ENCODE measurements at regions not wholly inside any gene's neighbourhood (a gene's known extent, or its start where the extent isn't known, plus 50 kb on each side); places are given as distances from the start of the nearest gene placed in this dataset.

DNA sequence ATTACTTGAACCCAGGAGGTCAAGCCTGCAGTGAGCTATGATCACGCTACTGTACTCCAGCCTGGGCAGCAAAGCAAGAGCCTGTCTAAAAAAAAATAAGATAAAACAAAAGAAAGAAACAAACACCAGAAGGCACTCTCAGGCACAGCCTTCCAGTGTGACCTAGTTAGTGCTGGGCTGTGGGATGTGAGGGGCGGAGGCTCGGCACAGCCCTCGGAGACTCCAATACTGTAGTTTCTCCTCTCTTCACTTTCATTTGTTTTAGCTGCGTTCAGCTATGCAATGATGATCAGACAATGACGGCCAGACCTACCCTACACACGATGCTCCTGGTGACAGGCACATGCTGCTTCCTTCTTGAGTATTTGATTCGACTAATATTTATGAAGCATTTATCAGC, 127.7 kb downstream of the SOCS6 start:
- TF ChIP-seq YY1 (IDR thresholded peaks at IDR 0.05; ENCODE audit: insufficient read depth, insufficient read length) (no peak), ZNF274 (IDR thresholded peaks at IDR 0.05; ENCODE audit: low read depth, low read length) (no peak), SUZ12 (IDR thresholded peaks at IDR 0.05; ENCODE audit: extremely low read depth, insufficient read depth, insufficient read length) (no peak)
